GM13976 (cell line): ENCODE measurements at regions not wholly inside any gene's neighbourhood (a gene's known extent, or its start where the extent isn't known, plus 50 kb on each side); places are given as distances from the start of the nearest gene placed in this dataset.

Experiments
- DNase-seq: peaks from one replicate; pipeline ENCODE4 v3.0.0; 2012; ENCODE audit warnings: low spot score
- in situ Hi-C: fragments of 300-500 bp; cut with MboI; formaldehyde crosslinking; loops from one replicate; pipeline ENCODE4 v1.12.0; 2022; ENCODE audit warnings: low sequenced_read_pairs, mixed read lengths, inconsistent platforms; ENCODE audit not compliant: unreplicated experiment
- TF ChIP-seq, protein P1 (sequence below): IDR thresholded peaks from 2 replicates; pipeline ENCODE4 v1.5.1; 2012; ENCODE audit warnings: borderline replicate concordance, mild to moderate bottlenecking; ENCODE audit not compliant: insufficient read depth; ENCODE audit errors: extremely low read depth, missing control alignments, control extremely low read depth

DNA sequence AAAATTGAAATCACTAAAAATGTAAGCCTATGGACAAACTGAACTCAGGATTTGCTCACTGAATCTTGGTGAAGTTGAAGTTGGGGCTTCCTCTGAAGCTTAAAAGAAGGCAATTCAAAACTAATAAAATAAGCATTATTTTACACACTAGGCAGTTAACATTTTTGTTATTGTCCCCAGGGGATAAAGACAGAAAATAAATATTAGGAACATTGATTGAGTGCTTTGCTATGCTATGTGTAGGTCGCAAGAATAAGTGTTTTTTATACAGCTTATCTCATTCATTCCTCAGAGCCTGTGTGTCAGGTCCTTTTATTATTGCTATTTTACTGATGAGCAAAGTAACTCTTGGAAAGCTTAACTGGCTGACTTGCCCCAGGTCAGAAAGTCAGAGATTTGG is 82.2 kb downstream of the ZNF608 start:
- DNase-seq = no peak
- TF ChIP-seq, protein P1, sequence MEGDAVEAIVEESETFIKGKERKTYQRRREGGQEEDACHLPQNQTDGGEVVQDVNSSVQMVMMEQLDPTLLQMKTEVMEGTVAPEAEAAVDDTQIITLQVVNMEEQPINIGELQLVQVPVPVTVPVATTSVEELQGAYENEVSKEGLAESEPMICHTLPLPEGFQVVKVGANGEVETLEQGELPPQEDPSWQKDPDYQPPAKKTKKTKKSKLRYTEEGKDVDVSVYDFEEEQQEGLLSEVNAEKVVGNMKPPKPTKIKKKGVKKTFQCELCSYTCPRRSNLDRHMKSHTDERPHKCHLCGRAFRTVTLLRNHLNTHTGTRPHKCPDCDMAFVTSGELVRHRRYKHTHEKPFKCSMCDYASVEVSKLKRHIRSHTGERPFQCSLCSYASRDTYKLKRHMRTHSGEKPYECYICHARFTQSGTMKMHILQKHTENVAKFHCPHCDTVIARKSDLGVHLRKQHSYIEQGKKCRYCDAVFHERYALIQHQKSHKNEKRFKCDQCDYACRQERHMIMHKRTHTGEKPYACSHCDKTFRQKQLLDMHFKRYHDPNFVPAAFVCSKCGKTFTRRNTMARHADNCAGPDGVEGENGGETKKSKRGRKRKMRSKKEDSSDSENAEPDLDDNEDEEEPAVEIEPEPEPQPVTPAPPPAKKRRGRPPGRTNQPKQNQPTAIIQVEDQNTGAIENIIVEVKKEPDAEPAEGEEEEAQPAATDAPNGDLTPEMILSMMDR = no peak
- in situ Hi-C loops = no loop called here

DNA sequence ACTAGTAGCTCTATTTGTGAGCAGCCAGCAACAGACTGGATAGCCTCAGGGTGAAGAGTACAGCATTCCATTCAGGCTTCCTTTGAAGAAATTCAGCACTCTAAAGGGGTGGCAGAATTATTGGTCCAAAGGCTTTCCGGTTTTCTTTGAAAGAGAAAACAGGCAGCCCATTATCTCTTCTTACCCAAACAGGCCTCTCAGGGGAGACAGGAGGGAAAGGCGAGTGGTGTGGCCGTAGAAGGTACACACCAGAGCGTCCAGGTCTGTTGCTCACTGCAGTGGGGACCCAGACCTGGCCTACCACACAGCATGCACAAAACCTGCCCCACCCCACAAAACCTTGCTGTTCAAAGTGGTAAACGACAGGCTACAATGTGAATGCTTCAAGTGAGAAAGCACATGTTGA is 83.3 kb downstream of the ZNF608 start:
- TF ChIP-seq, protein P1 = no peak
- in situ Hi-C loops = no loop called here
- no peak for DNase-seq

DNA sequence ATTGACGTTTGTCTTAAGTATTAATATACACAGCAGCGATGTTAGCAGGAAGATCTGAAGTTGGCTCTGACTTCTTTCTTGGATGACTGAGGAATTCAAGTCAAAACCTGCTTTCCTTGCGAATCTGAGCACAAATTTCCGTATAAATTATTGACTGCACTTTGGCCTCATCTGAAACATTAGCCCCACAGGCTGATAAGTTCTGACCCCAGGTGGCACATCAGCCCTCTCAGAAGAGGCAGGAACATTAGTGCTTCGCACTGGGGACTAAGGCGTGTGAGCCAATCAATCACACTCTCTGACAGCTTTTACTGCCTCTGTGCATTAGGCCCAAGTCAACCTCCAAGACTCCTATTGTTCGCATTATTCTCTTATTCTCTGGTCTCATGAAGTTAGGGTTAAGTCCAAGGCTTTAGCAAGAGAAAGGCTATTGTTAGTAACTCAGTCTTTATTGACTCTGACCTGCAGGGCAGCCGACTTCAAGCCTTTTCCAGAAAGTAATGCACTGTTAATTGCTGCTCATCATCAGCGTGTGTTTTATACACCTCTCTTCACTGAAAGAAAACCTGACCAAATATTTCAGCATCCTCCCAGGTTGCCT is 84.2 kb downstream of the ZNF608 start:
- no peak for DNase-seq
- in situ Hi-C loops = no loop called here
- TF ChIP-seq, protein P1 = no peak

DNA sequence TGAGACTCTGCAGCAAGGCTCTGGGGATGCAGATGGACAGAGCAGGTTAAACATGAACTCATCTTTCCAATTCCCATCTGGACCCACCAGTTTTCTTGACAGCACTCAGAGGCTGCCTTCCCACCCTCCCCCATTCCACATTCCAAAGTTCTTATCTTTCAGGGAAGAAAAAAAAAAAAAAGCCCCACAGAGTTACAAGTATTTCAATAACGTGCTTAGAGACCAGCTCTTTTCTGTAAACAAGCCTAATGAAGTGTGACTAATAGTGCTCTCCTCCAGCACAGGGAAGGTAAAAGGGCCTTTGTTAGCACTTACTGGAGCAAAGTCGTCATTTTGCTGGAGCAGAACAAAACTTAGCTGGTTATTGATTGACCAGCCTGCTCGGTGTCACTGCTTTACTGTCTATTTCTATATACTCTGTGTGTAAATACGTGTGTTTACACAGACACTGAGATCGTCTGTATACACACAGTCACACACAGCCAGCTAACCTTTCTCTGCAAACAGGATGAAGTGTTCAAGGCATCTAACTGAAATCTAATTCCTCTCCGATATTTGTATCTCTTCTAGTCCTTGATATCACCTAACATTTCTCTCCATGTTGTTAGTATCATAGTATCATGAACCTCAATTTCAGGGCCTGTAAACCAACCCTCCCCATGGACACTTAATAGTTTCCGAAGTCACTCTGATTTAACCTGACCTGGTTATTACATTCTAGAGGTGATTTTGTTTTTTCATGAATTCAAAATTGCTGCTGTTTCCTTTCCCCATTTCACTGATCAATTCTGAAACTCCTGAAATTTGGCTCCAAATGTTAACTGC is 84.9 kb downstream of the ZNF608 start:
- in situ Hi-C loops = no loop called here
- no peak for DNase-seq

DNA sequence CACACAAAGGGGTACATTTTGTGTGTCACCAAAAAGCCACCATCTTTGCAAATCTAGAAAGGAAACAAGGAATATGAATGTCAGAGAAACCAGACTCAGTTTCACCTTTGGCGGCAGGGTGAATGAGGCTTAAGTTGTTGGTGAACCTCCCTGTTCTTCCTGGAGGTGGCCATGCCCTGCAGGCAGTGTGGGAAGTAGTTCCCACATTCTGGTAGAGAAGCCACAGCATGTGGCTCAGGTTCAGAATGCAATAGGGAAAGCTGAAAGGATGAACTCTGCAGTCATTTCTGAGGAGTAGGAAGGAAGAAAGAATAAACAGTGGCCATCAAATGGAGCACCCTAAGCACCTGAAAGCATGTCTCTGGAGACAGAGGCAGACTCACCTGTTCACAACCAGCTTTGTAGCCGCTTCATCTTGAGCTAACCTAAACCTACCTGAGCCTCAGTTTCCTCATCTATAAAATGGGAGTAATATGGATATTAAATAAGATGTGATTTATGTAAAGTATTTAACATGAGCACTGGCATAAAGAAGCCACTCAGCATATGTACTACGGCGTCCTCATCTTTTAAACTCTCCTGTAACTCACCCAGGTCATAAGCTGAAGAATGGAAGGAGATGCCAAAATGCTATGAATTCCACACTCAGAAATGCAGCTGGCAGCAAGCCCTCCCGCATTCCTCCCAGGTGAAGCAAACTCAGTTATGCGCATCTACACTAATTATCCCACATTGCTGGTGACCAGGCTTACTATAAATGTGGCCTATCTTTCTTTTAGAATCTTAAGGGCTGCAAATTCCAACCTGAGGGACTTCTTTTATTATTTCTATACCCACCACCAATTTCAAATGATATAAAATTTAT is 86.0 kb downstream of the ZNF608 start:
- TF ChIP-seq, protein P1 = no peak
- DNase-seq = no peak
- in situ Hi-C loops = no loop called here

More for the DNA sequence above, 84.9 kb downstream of the ZNF608 start:
- TF ChIP-seq, protein P1 = no peak

DNA sequence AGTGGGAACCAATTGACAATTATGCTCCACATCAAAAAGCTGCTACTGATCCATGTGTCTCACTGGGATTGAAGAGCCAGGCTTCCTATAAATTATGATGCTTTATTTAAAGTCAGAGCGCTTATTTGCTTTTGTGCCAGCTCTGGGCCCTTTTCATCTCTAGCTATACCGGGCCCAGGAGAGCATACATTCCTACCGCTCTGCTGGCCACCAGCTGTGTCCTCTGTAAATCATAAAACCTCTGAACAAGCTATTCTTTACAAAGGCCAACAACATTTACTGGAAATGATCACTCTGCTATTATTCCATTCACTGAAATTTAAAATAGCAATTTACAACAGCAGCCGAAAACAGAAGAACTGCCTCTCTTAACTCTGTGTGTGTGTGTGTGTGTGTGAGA is 86.6 kb downstream of the ZNF608 start:
- TF ChIP-seq, protein P1 = no peak
- no peak for DNase-seq
- in situ Hi-C loops = no loop called here
